ENCODE measurements at regions not wholly inside any gene's neighbourhood (a gene's known extent, or its start where the extent isn't known, plus 50 kb on each side); places are given as distances from the start of the nearest gene placed in this dataset.
A peak's percentile ranks its signal among the peaks of the same experiment; 100 is the strongest.
"Not testable (repeated sequence)": the region's sequence is repeated elsewhere in the genome, so short reads cannot be mapped to it uniquely, and the experiment has no call there.

DNA sequence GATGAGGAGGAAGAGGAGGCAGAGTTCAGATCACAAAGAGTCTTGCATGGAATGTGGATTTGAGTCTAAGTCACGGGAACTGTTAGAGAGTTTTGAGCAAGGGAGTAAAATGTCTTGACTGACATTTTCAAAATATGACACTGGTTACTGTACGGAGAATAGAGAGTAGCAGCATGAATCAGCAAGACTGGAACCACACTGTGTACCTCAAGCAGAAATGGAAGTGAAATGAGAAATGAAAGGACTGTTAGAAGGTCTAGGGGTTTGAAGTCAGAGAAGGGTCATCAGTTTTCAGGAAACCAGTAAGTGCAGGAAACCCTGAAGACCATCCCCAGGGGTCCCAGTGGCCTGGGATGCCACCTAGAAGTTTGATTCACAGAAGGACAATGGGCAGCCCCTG is 236.3 kb downstream of the GALC start:
- H3K9me3 ChIP-seq = no peaks in the 10 kb centered on the region
- 68 to 71% methylated on average over 2 of the region's 2 CpGs for WGBS, 2 donors
- no peak for ATAC-seq

DNA sequence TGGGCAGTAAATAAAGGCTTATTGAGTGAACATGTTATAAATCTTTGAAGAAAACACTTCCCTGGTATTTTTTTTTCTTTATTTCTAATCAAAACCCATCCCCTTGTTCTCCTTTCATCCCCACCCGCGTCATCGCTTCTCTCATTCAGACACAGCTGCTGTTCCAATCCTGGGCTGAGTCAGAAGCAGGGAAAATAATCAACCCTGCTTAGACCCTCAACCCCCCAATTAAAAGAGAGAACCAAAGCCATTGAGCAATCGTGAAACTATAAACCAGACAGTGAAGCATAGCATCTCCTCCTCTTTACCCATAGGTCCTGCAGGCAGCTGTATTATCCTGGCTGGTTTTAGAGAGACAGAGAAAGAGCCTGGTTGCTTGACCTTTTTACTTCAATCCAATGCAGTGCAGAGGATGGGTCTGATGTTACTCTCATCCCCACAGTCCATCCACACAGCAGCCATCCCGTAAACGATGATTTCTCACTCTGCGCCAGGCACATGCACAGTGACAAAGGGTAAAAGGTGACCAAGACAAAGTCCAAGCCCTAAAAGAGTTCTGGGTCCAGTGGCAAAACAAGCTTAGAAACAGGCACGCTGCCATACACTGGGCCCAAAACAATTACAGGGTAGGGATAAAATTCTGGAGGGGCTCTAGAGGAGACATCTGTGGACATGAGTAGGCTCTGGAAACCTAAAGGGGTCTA is 238.3 kb downstream of the GALC start:
- TF ChIP-seq, protein P1, sequence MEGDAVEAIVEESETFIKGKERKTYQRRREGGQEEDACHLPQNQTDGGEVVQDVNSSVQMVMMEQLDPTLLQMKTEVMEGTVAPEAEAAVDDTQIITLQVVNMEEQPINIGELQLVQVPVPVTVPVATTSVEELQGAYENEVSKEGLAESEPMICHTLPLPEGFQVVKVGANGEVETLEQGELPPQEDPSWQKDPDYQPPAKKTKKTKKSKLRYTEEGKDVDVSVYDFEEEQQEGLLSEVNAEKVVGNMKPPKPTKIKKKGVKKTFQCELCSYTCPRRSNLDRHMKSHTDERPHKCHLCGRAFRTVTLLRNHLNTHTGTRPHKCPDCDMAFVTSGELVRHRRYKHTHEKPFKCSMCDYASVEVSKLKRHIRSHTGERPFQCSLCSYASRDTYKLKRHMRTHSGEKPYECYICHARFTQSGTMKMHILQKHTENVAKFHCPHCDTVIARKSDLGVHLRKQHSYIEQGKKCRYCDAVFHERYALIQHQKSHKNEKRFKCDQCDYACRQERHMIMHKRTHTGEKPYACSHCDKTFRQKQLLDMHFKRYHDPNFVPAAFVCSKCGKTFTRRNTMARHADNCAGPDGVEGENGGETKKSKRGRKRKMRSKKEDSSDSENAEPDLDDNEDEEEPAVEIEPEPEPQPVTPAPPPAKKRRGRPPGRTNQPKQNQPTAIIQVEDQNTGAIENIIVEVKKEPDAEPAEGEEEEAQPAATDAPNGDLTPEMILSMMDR (IDR thresholded peaks at IDR 0.05) = no peak
- Histone ChIP-seq H3K27ac (no peak overlapping the region), H3K4me3 (no peak overlapping the region), H3K4me1 (no peaks in the 10 kb centered on the region), H3K36me3 (no peaks in the 10 kb centered on the region), H3K27me3 (no peaks in the 10 kb centered on the region), H3K9me3 (no peaks in the 10 kb centered on the region)
- intact Hi-C loops (cut with DNase I) = no loop called here
- WGBS, 2 donors = 81 to 89% methylated on average over 8 of the region's 8 CpGs
- DNase-seq (no peak), FAIRE-seq (no peak), ATAC-seq (no peak)

More for the DNA sequence above, 236.3 kb downstream of the GALC start:
- H3K27ac ChIP-seq = no peak overlapping the region
- no peak overlapping the region for H3K4me3 ChIP-seq
- FAIRE-seq = no peak
- intact Hi-C loops (cut with DNase I) = no loop called here
- DNase-seq = no peak
- TF ChIP-seq, protein P1 (IDR thresholded peaks at IDR 0.05) = no peak
- no peaks in the 10 kb centered on the region for H3K4me1 ChIP-seq
- H3K27me3 ChIP-seq = no peaks in the 10 kb centered on the region
- no peaks in the 10 kb centered on the region for H3K36me3 ChIP-seq

DNA sequence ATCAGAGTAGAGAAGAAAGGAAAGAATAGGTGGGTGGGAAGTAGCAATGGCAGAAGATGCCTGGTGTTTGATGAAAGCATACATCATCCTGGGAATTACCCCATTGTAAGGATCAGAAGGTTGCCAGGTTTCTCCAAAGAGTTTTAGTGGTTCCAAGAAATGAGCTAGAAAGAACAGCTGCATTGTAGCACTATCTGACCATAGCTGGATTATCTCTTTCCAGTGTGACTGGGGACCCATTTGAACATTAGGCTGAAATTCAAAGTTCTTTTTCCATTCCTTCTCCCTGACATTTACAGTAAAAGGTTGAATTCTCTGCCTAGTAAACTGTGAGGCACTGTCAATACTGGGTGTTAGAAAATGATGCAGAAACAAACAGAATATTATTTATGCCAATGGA is 244.4 kb downstream of the GALC start:
- Histone ChIP-seq H3K4me1 (no peaks in the 10 kb centered on the region), H3K4me3 (no peak overlapping the region), H3K27ac (no peak overlapping the region), H3K36me3 (no peaks in the 10 kb centered on the region), H3K27me3 (no peaks in the 10 kb centered on the region), H3K9me3 (no peaks in the 10 kb centered on the region)
- DNase-seq = no peak
- ATAC-seq = no peak
- TF ChIP-seq, protein P1 (IDR thresholded peaks at IDR 0.05) = no peak
- intact Hi-C loops (cut with DNase I) = loop anchor here in 1 of 3 donors (10.0 kb wide), 1 partner anchor 146 kb away; no protein-coding TSS in a partner anchor
- no peak for FAIRE-seq

DNA sequence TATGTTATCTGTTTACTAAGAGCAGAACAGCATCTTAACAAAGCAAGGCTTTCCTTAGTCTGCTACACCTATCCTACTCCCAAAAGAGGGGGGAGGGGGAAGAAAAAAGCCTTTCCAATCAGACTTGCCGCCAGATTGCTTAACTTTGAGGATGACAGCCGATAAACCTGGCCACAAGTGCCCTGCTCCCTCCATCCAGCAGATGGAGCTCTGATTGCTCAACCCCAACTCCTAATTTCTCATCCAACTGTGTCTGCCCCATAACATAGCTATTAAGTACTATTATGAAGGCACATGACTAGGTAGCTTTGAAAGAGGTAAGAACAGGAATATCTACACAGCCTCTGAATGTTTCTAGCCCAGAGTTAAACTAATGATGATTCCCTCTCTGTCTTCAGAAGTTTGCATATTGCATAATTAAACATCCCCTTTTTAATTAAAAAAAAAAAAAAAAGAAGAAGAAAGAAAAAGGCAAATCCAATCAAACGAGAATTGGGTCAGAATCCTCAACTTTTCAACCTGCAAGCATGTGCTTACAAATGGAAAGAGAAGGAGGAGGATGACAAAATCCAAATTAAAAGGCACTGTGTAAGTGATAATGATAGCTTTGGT is 247.4 kb downstream of the GALC start:
- ATAC-seq = peak in 3 of 4 donors; percentile 61 to 79 (median 78)
- 16 to 26% methylated on average over 3 of the region's 3 CpGs for WGBS, 2 donors

DNA sequence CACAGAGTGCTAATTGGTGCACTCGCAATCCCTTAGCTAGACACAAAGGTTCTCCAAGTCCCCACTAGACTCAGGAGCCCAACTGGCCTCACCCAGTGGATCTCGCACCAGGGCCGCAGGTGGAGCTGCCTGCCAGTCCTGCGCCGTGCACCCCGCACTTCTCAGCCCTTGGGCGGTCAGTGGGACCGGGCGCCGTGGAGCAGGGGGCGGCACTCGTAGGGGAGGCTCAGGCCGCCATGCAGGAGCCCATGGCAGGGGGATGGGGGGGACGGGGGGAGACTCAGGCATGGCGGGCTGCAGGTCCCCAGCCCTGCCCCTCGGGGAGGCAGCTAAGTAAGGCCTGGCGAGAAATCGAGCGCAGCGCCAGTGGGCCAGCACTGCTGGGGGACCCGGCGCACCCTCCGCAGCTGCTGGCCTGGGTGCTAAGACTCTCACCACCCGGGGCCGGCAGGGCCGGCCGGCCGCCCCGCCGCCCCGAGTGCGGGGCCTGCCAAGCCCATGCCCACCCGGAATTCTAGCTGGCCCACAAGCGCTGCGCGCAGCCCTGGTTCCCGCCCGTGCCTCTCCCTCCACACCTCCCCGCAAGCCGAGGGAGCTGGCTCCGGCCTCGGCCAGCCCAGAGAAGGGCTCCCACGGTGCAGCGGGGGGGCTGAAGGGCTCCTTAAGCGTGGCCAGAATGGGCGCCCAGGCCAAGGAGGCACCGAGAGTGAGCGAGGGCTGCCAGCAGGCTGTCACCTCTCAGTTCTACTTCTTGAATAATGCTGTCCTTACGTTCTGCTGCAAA is 258.2 kb downstream of the GALC start:
- 92 to 93% methylated on average over 45 to 49 of the region's 49 CpGs for WGBS, 2 donors
- intact Hi-C loops (cut with DNase I) = loop anchor here in 1 of 3 donors (10.0 kb wide), 1 partner anchor 160 kb away; no protein-coding TSS in a partner anchor
- not testable (repeated sequence) for ATAC-seq, H3K36me3 ChIP-seq, FAIRE-seq, H3K9me3 ChIP-seq, H3K4me1 ChIP-seq, H3K27ac ChIP-seq, H3K4me3 ChIP-seq, H3K27me3 ChIP-seq
- peak in 1 of 6 donors; percentile 53 for DNase-seq

More for the DNA sequence above, 247.4 kb downstream of the GALC start:
- Histone ChIP-seq H3K27me3 (no peaks in the 10 kb centered on the region), H3K4me1 (no peaks in the 10 kb centered on the region), H3K36me3 (no peaks in the 10 kb centered on the region), H3K27ac (no peak overlapping the region), H3K4me3 (no peak overlapping the region), H3K9me3 (no peaks in the 10 kb centered on the region)
- intact Hi-C loops (cut with DNase I) = loop anchor here in 1 of 3 donors (10.0 kb wide), 1 partner anchor 149 kb away; no protein-coding TSS in a partner anchor
- DNase-seq = peak in 1 of 6 donors; percentile 37
- TF ChIP-seq, protein P1 (IDR thresholded peaks at IDR 0.05) = peak; percentile 35 to 58 (median 48)
- no peak for FAIRE-seq

DNA sequence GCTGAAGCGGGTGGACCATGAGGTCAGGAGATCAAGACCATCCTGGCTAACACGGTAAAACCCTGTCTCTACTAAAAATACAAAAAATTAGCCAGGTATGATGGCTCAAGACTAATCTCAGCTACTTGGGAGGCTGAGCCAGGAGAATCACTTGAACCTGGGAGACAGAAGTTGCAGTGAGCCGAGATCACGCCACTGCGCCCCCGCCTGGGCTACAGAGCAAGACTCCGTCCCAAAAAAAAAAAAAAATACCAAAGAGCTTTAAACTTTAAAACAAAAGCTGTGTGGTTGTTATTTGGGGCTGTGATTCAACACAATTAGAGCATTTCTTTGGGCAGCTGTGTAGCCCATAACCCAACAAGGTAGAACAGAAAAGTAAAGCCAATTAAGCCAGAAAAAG is 259.9 kb downstream of the GALC start:
- not testable (repeated sequence) for H3K27ac ChIP-seq, H3K4me3 ChIP-seq, H3K9me3 ChIP-seq, H3K4me1 ChIP-seq, FAIRE-seq, H3K27me3 ChIP-seq, ATAC-seq, H3K36me3 ChIP-seq, DNase-seq
- intact Hi-C loops (cut with DNase I) = loop anchor here in 1 of 3 donors (10.0 kb wide), 1 partner anchor 162 kb away; no protein-coding TSS in a partner anchor
- 81 to 83% methylated on average over 7 of the region's 7 CpGs for WGBS, 2 donors
